Neural crest cell (in vitro differentiated cells): ENCODE measurements at regions not wholly inside any gene's neighbourhood (a gene's known extent, or its start where the extent isn't known, plus 50 kb on each side); places are given as distances from the start of the nearest gene placed in this dataset.
"Not testable (repeated sequence)": the region's sequence is repeated elsewhere in the genome, so short reads cannot be mapped to it uniquely, and the experiment has no call there.

Experiments used
- DNase-seq: peaks from one replicate; pipeline ENCODE4 v3.0.0; 2021; ENCODE audit warnings: low read depth, mixed read lengths, low spot score
- H3K27ac Mint-ChIP-seq: one replicate; pipeline ENCODE4 v1.8.0; 2021; ENCODE audit warnings: mild to moderate bottlenecking, mixed read lengths; ENCODE audit not compliant: unreplicated experiment
- H3K27me3 Mint-ChIP-seq: 2 replicates; pipeline ENCODE4 v1.8.0; 2021; ENCODE audit warnings: low read depth, mild to moderate bottlenecking, mixed read lengths
- H3K36me3 Mint-ChIP-seq: 2 replicates; pipeline ENCODE4 v1.8.0; 2021; ENCODE audit warnings: low read depth, mild to moderate bottlenecking, mixed read lengths
- H3K4me1 Mint-ChIP-seq: 2 replicates; pipeline ENCODE4 v1.8.0; 2021; ENCODE audit warnings: mixed read lengths
- H3K4me3 Mint-ChIP-seq: one replicate; pipeline ENCODE4 v1.8.0; 2021; ENCODE audit warnings: mild to moderate bottlenecking, mixed read lengths
- H3K9me3 Mint-ChIP-seq: 2 replicates; pipeline ENCODE4 v1.8.0; 2021; ENCODE audit warnings: mixed read lengths
- TF ChIP-seq, protein P1 (sequence below): fragments of 200-600 bp; sonication (generic); conservative IDR thresholded peaks from 2 replicates; pipeline ENCODE4 v1.5.0; 2021; ENCODE audit warnings: antibody characterized with exemption, mild to moderate bottlenecking

DNA sequence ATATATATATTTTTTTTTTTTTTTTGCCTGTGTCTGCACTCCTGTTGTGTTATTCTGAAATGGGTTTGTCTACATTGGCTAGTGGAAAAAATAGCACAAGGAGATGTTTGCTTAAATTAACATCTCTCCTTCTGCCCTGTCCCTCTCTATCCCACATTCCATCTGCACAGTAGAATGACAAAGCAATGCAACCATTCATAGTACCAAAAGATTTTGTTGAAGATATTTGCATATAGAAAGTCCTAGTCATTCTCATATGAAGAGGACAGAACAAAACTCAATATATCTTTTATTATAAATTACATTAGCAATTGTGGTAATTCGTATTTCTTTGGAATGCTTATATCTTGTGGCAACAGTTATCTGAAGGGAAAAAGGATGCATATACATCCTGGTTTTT, 88.3 kb upstream of the AGA start:
- TF ChIP-seq, protein P1, sequence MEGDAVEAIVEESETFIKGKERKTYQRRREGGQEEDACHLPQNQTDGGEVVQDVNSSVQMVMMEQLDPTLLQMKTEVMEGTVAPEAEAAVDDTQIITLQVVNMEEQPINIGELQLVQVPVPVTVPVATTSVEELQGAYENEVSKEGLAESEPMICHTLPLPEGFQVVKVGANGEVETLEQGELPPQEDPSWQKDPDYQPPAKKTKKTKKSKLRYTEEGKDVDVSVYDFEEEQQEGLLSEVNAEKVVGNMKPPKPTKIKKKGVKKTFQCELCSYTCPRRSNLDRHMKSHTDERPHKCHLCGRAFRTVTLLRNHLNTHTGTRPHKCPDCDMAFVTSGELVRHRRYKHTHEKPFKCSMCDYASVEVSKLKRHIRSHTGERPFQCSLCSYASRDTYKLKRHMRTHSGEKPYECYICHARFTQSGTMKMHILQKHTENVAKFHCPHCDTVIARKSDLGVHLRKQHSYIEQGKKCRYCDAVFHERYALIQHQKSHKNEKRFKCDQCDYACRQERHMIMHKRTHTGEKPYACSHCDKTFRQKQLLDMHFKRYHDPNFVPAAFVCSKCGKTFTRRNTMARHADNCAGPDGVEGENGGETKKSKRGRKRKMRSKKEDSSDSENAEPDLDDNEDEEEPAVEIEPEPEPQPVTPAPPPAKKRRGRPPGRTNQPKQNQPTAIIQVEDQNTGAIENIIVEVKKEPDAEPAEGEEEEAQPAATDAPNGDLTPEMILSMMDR, result no peak
- Mint-ChIP-seq H3K27me3 (no peaks in the 10 kb centered on the region), H3K27ac (no peak overlapping the region), H3K4me3 (no peak overlapping the region), H3K36me3 (peaks cover 2% of the 10 kb centered on the region), H3K9me3 (peaks cover 5% of the 10 kb centered on the region), H3K4me1 (peaks cover 5% of the 10 kb centered on the region)
- DNase-seq, result no peak

DNA sequence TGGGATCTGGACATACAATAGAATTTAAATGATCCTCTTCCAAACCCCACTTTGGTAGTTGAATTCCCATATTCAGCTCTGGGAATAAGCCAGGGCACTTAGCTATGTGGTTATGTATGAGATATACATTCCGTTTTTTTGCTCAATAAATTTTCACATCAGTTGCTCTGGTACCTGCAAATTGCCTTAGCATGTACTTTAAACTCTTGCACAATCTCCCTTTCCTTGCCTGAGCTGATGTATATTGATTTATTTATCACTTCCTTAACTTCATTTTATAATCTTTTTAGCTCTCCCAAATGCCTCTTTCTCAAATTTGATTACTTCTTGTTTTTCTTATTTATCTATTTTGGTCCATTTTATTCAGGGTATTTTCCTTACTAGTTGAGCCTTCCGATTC, 90.1 kb upstream of the AGA start:
- Mint-ChIP-seq H3K27me3 (no peaks in the 10 kb centered on the region), H3K36me3 (peaks cover 2% of the 10 kb centered on the region), H3K4me3 (no peak overlapping the region), H3K9me3 (peaks cover 5% of the 10 kb centered on the region), H3K27ac (no peak overlapping the region), H3K4me1 (peaks cover 5% of the 10 kb centered on the region)
- DNase-seq, result no peak
- TF ChIP-seq, protein P1, result no peak

DNA sequence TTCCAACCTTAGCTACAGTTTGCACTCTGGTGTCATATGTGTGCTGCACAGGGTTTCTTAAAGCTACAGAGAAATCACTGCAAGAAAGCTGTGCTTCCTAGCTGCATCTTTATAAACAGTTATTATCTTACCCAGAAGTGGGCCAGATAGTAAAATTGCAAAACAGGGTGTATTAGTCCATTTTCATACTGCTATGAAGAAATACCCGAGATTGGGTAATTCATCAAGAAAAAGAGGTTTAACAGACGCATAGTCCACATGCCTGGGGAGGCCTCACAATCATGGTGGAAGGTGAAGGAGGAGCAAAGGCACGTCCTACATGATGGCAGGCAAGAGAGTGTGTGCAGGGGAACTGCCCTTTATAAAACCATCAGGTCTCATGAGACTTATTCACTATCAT, 92.6 kb upstream of the AGA start:
- DNase-seq, H3K9me3 Mint-ChIP-seq, H3K4me1 Mint-ChIP-seq, H3K27ac Mint-ChIP-seq, H3K27me3 Mint-ChIP-seq, H3K4me3 Mint-ChIP-seq, H3K36me3 Mint-ChIP-seq: not testable (repeated sequence)

DNA sequence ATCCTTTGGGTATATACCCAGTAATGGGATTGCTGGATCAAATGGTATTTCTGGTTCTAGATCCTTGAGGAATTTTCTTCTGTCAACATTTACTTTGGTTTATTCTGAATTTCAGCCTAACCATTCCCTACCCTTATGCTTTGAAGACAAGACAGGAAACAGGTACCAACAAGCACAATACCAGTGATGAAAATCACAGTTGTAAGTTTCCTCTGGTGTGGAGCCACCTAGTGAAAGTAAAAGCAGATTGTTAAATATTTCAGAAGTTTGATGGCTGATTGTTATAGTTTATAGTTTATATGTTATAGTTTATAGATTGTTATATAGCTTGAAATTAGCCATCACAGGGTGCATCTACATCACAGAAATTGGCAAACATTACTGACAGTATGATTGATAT, 104.5 kb upstream of the AGA start:
- DNase-seq, result no peak
- TF ChIP-seq, protein P1, result no peak
- Mint-ChIP-seq H3K27ac (no peak overlapping the region), H3K27me3 (no peaks in the 10 kb centered on the region), H3K9me3 (peaks cover 5% of the 10 kb centered on the region), H3K4me3 (no peak overlapping the region), H3K36me3 (no peaks in the 10 kb centered on the region), H3K4me1 (no peaks in the 10 kb centered on the region)

DNA sequence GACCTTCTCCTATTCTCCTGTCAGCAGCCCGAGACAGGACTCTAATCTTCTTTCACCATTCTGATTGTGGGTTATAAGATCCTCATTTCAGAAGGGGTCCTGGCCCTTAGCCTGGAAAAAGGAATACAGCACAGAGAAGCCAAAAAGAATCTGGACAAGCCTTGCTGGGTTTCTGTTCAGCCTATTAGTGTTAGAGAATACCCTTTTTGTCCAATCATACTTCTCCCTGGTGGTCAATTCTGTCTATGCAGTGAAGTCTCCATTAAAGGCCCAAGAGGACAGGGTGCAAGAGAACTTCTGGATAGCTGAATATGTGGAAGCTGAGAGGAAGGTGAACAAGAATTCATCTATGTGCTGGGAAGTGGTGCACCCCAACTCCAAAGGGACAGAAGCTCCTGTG, 105.7 kb upstream of the AGA start:
- no peaks in the 10 kb centered on the region for H3K27me3 Mint-ChIP-seq
- no peak for DNase-seq
- no peak overlapping the region for H3K27ac Mint-ChIP-seq
- TF ChIP-seq, protein P1, result no peak
- H3K9me3 Mint-ChIP-seq, result peaks cover under 1% of the 10 kb centered on the region
- H3K4me3 Mint-ChIP-seq, result no peak overlapping the region
- H3K36me3 Mint-ChIP-seq, result no peaks in the 10 kb centered on the region
- H3K4me1 Mint-ChIP-seq, result no peaks in the 10 kb centered on the region

DNA sequence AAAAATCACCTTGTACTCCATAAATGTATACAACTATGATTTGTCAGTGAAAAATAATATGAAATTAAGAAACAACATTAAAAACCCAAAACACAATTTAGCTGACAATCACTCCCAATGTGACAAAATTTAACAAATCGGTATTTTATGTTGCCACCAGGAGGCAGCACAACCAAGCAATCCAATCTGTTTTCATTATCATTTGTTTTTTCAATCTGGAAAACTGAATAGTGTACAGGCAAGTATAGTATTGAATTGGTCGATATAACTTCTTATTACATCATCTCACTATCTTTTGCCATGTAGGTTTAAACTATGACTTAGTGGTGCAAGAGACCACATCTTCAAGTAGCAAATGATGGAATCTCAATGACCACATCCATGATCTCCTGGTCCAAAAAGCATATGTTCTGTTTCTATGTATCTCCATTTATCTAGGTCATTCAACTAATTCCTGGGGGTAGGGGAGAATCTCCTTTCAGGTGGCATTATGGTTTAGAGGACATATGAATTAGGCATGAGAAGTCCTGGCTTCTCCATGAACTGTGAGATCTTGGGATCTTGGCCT, 112.9 kb upstream of the AGA start:
- TF ChIP-seq, protein P1, result peak; percentile 83
- Mint-ChIP-seq H3K27ac (no peak overlapping the region), H3K4me1 (peaks cover 5% of the 10 kb centered on the region), H3K4me3 (no peak overlapping the region), H3K27me3 (no peaks in the 10 kb centered on the region), H3K36me3 (no peaks in the 10 kb centered on the region), H3K9me3 (peaks cover 7% of the 10 kb centered on the region)
- peak; percentile 49 for DNase-seq
